Activated B cell treated with CpG ODN at 0.5 μM for 24 hours (primary cell): ENCODE measurements at regions not wholly inside any gene's neighbourhood (a gene's known extent, or its start where the extent isn't known, plus 50 kb on each side); places are given as distances from the start of the nearest gene placed in this dataset.

Experiments
- ATAC-seq: fragments of 200-7000 bp; cut with Tn5 transposase; one replicate; pipeline ENCODE4 v1.10.0; 2021; ENCODE audit warnings: low read depth, mild to moderate bottlenecking, moderate library complexity
- CTCF ChIA-PET: fragments of 350-600 bp; sonication (Branson Sonifier 250); formaldehyde crosslinking; loops from one replicate; lab custom pipeline; 2021; ENCODE audit warnings: antibody characterized with exemption; lab: Charles Lee
- POLR2A ChIA-PET: fragments of 350-600 bp; sonication (Branson Sonifier 250); formaldehyde crosslinking; loops from one replicate; lab custom pipeline; 2021; ENCODE audit warnings: antibody characterized with exemption; lab: Charles Lee
- DNase-seq: peaks from one replicate; pipeline ENCODE4 v3.0.0; 2022
- H3K27ac Mint-ChIP-seq: one replicate; pipeline ENCODE4 v1.8.0; 2020; ENCODE audit warnings: mixed read lengths
- H3K27me3 Mint-ChIP-seq: one replicate; pipeline ENCODE4 v1.8.0; 2021; ENCODE audit warnings: mixed read lengths
- H3K36me3 Mint-ChIP-seq: one replicate; pipeline ENCODE4 v1.8.0; 2021; ENCODE audit warnings: low read depth, mixed read lengths
- H3K4me1 Mint-ChIP-seq: one replicate; pipeline ENCODE4 v1.8.0; 2021; ENCODE audit warnings: mixed read lengths
- H3K4me3 Mint-ChIP-seq: one replicate; pipeline ENCODE4 v1.8.0; 2020; ENCODE audit warnings: mild to moderate bottlenecking, mixed read lengths
- H3K9me3 Mint-ChIP-seq: one replicate; pipeline ENCODE4 v1.8.0; 2020; ENCODE audit warnings: mixed read lengths
- CTCF ChIP-seq: fragments of 200-600 bp; IDR thresholded peaks from one replicate; pipeline ENCODE4 v1.8.0; 2022; ENCODE audit warnings: antibody characterized with exemption, mild to moderate bottlenecking
- intact Hi-C: fragments of 100-400 bp; cut with micrococcal nuclease; formaldehyde crosslinking; loops from one replicate; pipeline ENCODE4 v1.15.1; 2024

DNA sequence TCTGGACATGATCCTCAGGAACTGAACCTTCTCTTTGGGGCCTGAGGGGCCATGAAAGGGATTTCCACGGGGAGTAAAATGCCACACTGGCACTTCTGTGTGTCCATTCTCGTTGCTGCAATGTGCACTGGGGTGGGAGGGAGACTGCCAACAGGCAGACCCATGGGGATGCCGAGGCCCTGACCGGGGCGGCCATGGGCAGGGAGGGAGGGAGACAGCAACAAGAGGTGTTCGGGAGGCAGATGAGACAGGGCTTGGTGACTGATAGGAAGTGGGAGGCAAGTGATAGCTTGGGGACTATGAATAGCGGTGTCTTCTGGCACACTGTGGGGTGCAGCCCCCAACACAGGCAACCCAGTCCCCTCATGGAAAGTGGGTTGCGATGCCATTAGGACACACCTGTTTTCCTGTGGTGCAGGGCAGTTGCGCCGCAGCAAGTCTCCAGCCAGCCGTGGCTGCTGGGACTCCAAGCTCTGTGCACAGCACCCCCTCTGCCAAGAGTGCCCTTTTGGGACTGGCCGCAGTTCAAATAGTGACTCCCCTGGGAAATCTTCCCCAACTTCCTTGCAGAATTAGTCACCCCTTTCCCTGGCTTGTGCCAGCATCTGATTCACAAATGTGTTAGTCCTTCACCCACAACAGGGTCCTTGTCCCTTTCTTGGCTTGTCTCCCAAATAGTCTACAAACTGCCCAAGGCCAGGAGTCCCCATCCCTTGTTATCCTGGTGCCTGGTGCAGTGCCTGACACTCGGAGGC lies 88.8 kb downstream of the CHST1 start:
- no peaks in the 10 kb centered on the region for H3K4me1 Mint-ChIP-seq
- intact Hi-C loops, result no loop called here
- peaks cover 24% of the 10 kb centered on the region for H3K27me3 Mint-ChIP-seq
- H3K36me3 Mint-ChIP-seq, result no peaks in the 10 kb centered on the region
- H3K9me3 Mint-ChIP-seq, result no peaks in the 10 kb centered on the region
- ATAC-seq (no peak), DNase-seq (no peak)
- H3K4me3 Mint-ChIP-seq, result no peak overlapping the region
- POLR2A ChIA-PET, result no interaction called here
- CTCF ChIA-PET, result no interaction called here
- TF ChIP-seq CTCF, result no peak
- no peak overlapping the region for H3K27ac Mint-ChIP-seq

GRCh38 chr11:45573728-45574127 lies 91.7 kb downstream of the CHST1 start:
- Mint-ChIP-seq H3K36me3 (no peaks in the 10 kb centered on the region), H3K27ac (no peak overlapping the region), H3K27me3 (peaks cover 13% of the 10 kb centered on the region), H3K4me3 (no peak overlapping the region), H3K4me1 (no peaks in the 10 kb centered on the region), H3K9me3 (no peaks in the 10 kb centered on the region)
- TF ChIP-seq CTCF, result no peak
- ChIA-PET POLR2A (no interaction called here), CTCF (no interaction called here)
- ATAC-seq (no peak), DNase-seq (no peak)
- intact Hi-C loops, result no loop called here

- intact Hi-C loops, result no loop called here
- ChIA-PET CTCF (no interaction called here), POLR2A (no interaction called here)
- TF ChIP-seq CTCF, result no peak
- H3K4me3 Mint-ChIP-seq, result no peak overlapping the region
- H3K27me3 Mint-ChIP-seq, result peaks cover 11% of the 10 kb centered on the region
- no peak for ATAC-seq
- H3K9me3 Mint-ChIP-seq, result no peaks in the 10 kb centered on the region
- no peaks in the 10 kb centered on the region for H3K36me3 Mint-ChIP-seq
- DNase-seq, result no peak
- no peaks in the 10 kb centered on the region for H3K4me1 Mint-ChIP-seq
- no peak overlapping the region for H3K27ac Mint-ChIP-seq
Observed at GRCh38 chr11:45572354-45573123, 92.9 kb downstream of the CHST1 start.

GRCh38 chr11:45569776-45570175 lies 95.6 kb downstream of the CHST1 start:
- CTCF ChIA-PET, result no interaction called here
- Mint-ChIP-seq H3K27me3 (peaks cover 6% of the 10 kb centered on the region), H3K9me3 (no peaks in the 10 kb centered on the region), H3K4me1 (no peaks in the 10 kb centered on the region), H3K4me3 (no peak overlapping the region), H3K36me3 (no peaks in the 10 kb centered on the region), H3K27ac (no peak overlapping the region)
- intact Hi-C loops, result no loop called here
- POLR2A ChIA-PET, result no interaction called here
- DNase-seq (no peak), ATAC-seq (no peak)
- TF ChIP-seq CTCF, result no peak

DNA sequence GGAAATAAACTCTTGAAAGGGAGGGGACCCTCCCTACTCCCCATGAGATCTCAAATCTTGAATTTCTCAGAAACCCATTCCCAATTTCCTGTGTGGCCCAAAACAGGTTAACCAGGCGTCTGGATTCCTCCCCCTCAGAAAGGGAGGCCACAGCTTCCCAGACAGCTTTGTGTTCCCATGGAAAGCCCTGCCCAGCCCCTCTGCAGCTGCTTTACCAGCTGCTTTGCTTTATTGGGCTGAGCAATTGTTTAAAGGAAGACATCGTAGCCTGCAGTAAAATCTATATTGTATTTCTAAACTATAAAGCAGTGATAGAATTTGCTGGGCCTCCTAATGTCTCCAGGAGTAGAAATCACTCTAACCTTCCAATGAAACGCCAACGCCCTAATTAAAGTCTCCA lies 97.4 kb downstream of the CHST1 start:
- intact Hi-C loops, result no loop called here
- ChIA-PET CTCF (no interaction called here), POLR2A (no interaction called here)
- DNase-seq (no peak), ATAC-seq (no peak)
- H3K36me3 Mint-ChIP-seq, result no peaks in the 10 kb centered on the region
- peaks cover 4% of the 10 kb centered on the region for H3K27me3 Mint-ChIP-seq
- no peak overlapping the region for H3K27ac Mint-ChIP-seq
- no peak overlapping the region for H3K4me3 Mint-ChIP-seq
- H3K4me1 Mint-ChIP-seq, result no peaks in the 10 kb centered on the region
- no peak for TF ChIP-seq CTCF
- H3K9me3 Mint-ChIP-seq, result no peaks in the 10 kb centered on the region
